ENCODE measurements at regions not wholly inside any gene's neighbourhood (a gene's known extent, or its start where the extent isn't known, plus 50 kb on each side); places are given as distances from the start of the nearest gene placed in this dataset.

- TF ChIP-seq CTCF (conservative IDR thresholded peaks at IDR 0.05; ENCODE audit: low read depth in 2 of 2) (no peak), POLR2AphosphoS5 (IDR thresholded peaks at IDR 0.05; ENCODE audit: low read depth) (no peak), EZH2phosphoT487 (IDR thresholded peaks at IDR 0.05; ENCODE audit: unreplicated experiment) (no peak), EZH2 (IDR thresholded peaks at IDR 0.05; ENCODE audit: low read depth, unreplicated experiment) (no peak)
These were observed 323.8 kb upstream of the CA10 start for GRCh38 chr17:52482271-52482670.

All from GM23338 (cell line).